ENCODE measurements at regions not wholly inside any gene's neighbourhood (a gene's known extent, or its start where the extent isn't known, plus 50 kb on each side); places are given as distances from the start of the nearest gene placed in this dataset.
"Not testable (repeated sequence)": the region's sequence is repeated elsewhere in the genome, so short reads cannot be mapped to it uniquely, and the experiment has no call there.

GRCh38 chr22:19643448-19644313 lies 70.6 kb upstream of the SEPTIN5 start:
- DNase-seq: no peak

GRCh38 chr22:19644314-19645223 lies 69.7 kb upstream of the SEPTIN5 start:
- no peak for DNase-seq

DNA sequence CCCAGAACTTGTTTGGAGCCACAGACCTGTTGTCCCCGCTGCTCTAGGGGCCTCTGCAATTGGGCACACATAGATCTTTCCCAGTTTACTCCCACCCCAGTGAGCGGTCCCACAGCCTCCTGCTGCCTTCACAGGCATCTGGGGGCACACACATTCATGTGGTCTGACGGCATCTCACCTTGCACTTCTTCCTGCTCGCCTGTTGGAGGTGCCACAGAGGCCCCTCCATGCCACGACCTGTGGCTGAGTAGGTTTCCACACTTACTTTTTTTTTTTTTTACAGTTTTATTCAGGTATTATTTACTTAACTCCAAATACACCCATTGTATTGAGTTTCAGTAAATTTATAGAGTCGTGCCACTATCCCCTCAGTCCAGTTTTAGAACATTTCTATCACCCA lies 68.9 kb upstream of the SEPTIN5 start:
- no peak for DNase-seq

DNA sequence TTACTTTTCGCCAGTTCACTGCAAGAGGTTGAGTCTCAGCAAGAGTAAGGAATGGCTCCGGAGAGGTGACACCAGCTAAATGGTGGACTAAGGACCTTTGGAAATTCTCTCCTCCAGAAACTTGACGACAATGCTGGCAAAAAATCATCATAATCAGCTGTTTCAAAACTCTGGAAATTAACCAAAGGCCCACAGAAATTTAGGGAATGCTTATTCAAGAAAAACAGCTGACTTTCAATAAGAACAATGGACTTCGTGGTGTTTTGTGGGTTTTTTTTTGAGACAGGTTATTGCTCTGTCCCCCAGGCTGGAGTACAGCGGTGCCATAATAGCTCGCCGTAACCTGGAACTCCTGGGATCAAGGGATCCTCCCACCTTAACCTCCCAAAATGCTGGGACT lies 68.4 kb upstream of the SEPTIN5 start:
- no peak for DNase-seq

DNA sequence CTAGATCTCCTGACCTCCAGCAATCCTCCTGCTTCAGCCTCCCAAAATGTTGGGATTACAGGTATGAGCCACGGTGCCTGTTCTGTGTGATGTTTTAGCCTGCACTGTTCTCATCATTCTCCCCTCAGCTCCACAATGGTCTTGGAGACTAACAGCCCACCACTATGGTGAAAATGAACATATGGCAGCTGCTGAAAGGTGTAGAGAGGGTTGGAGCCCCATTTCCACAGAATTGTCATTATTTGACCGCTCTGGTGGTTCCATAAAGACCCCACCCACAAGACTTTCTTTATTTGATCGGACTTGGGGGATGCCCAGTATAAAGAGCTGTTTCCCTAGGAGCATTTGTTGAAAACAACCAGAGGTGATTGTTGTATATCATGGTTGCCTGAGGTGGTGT lies 67.9 kb upstream of the SEPTIN5 start:
- DNase-seq: no peak

GRCh38 chr22:19648419-19648929 lies 65.8 kb upstream of the SEPTIN5 start:
- DNase-seq: no peak

DNA sequence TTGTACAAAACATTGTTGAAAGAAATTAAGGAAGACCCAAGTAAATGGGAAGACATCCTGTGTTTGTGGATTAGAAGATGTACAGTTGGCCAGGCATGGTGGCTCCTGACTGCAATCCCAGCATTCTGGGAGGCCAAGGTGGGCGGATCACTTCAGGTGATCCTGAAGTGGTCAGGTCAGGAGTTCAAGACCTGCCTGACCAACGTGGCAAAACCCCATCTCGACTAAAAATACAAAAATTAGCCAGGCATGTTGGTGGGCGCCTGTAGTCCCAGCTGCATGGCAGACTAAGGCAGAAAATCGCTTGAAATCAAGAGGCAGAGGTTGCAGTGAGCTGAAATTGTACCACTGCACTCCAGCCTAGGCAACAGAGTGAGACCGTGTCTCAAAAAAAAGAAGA lies 62.0 kb upstream of the SEPTIN5 start:
- DNase-seq: no peak

- DNase-seq: no peak
These were observed 59.8 kb upstream of the SEPTIN5 start for GRCh38 chr22:19654338-19654987.

DNA sequence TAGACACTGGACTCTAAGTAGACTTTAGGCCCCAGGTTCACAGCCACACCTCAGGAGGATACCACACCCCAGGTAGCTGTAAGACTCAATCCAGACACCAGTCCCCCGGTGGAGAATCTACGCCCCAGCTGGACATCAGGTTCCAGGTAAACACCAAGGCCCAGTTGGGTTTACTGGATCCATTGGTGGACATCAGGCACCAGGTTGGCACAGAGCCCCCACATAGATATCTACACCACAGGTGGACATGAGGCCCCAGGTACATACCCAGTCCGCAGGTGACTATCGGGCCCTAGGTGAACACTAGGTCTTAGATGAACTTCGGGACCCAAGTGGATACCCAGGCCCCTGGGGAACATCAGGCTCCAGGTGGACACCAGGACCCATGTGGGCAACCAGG lies 58.9 kb upstream of the SEPTIN5 start:
- no peak for DNase-seq

DNA sequence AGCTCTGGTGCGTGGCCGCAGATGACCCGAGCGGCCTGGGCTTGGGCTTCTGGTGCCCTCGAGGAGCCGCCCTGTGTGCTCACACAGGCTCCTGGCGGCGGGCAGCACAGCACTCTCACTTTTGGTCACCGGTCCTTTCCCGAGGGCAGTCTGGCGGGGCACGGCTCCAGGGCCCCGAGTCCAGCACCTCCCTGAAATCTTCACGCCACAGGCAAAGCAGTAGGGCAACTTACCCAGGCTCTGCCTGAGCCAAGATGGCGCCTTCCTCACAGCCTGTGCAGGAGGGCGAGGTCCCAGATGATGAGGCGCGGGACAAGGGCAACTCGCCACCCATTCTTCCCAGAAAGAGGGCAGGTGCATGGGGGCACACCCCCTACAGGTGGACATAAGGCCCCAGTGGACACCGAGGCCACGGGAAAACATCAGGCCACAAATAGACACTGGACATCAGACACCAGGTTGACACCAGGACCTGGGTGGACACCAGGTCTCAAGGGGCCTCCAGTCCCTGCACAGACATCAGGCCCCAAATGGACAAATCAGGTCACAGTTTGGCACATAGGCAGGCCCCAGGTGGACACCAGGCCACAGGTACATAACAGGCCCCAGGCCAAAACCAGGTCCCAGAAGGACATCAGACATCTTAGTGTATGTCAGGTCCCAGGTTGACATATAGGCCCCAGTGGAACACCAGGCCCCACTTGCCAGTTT lies 57.6 kb upstream of the SEPTIN5 start:
- no peak for DNase-seq

DNA sequence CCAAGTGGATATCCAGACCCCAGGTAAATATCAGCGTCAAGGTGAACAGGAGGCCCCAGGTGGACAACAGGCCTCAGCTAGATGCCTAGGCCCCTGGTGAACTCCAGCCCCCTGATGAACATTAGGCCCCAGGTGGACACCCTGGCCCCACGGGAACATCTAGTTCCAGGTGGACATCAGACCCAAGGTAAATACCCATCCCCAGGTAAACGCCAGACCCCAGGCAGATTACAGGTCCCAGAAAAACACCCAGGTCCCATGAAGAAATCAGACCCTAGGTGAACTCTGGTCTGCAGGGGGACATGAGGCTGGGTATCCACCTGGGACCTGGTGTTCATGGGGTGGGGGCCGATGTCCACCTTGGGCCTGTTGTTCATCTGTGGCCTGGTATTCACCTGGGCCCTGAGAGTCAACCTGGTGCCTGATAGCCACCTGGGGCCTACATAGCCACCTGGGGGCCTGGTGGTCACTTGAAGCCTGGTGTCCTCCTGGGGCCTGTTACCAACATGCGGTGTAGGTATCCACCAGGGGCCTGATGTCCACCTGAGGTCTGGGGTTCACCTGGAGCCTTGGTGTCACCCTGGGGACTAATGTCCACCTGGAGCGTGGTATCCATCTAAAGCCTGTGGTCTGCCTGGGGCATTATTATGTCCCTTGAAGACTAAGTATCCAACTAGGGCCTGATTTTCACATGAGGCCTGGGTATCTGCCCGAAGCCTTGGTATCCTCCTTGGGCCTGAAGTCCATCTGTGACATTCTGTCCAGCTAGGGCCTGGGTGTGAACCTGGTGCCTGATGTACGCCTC lies 56.8 kb upstream of the SEPTIN5 start:
- DNase-seq: no peak

- DNase-seq: no peak
These were observed 56.0 kb upstream of the SEPTIN5 start for GRCh38 chr22:19658057-19658966.

DNA sequence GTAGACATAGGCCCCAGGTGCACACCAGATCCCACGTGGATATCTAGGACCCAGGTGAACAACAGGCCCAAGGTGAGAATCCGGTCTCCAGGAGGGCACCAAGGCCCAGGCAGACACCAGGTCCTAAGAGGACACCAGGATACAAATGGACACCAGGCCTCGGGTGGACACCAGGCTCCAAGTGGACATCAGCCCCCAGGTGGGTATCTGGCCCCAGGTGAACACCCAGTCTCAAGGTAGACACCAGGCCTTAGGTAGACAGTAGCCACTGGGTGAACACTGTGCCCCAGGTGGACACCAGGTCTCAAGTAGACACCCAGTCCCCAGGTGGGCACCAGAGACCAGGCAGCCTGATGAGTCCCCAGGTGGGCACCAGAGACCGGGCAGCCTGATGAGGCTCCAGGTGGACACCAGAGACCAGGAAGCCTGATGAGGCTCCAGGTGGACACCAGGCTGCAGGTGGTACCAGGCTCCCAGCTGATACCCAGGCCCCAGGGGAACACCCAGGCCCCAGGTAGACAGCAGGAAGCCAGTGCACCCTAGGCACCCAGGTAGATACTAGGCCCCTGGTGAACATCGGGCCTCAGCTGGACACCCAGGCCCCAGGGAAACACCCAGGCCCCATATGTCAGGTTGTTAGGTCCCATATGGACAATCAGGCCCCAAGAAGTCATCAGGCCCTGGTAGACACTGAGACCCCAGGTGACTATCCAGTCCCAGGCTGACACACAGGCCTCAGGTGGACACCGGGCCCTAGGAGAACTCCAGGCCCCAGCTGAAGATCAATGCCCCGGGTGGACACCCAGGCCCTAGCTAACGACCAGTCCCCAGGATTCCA lies 55.1 kb upstream of the SEPTIN5 start:
- no peak for DNase-seq

DNA sequence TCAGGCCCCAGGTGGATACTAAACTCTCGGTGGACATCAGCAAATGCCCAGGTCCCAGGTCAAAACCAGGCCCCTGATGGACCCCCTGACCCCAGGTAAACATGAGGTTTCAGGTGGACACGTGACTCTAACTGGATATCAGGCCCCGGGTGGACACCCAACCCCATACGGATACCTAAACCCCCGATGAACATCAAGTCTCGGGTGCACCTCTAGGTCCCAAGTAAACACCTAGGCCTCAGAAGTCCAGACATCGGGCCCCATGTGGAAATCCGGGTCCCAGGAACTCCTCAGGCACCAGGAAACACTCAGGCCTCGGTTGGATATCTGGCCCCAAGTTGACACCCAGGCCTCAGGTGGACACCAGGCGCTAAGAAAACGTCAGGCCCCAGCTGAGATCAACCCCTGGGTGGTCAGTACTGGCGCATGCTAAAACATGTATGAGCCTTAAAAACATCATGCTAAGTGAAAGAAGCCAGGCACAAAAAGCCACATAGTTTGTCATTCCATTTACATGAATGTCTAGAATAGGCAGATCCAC lies 54.4 kb upstream of the SEPTIN5 start:
- no peak for DNase-seq

DNA sequence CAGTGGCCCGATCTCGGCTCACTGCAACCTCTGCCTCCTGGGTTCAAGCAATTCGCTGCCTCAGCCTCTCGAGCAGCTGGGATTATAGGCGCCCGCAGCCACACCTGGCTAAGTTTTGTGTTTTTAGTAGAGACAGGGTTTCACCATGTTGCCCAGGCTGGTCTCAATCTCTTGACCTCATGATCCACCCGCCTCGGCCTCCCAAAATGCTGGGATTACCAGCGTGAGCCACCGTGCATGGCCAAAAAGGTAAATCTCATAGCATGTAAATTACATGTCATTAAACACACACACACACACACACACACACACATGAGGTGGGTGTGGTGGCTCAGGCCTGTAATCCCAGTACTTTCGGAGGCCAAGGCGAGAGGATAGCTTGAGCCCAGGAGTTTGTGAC lies 53.7 kb upstream of the SEPTIN5 start:
- not testable (repeated sequence) for DNase-seq

DNA sequence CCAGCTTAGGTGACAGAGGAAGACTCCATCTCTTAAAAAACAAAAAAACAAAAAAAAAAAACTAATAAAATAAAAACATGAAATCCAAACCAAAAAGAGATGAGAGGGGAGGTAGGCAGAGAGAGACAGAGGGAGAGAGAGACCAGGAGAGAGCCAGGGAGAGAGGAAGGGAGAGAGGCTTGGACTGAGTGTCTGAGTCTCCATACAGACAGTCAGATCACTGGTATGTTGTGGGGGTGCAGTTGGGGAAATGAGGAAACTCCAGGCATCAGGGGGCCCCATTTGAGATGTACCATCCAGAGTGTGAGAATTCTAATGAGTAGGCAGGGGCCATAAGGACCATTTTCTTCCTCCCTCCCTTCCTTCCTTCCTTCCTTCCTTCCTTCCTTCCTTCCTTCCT lies 53.1 kb upstream of the SEPTIN5 start:
- DNase-seq: no peak

DNA sequence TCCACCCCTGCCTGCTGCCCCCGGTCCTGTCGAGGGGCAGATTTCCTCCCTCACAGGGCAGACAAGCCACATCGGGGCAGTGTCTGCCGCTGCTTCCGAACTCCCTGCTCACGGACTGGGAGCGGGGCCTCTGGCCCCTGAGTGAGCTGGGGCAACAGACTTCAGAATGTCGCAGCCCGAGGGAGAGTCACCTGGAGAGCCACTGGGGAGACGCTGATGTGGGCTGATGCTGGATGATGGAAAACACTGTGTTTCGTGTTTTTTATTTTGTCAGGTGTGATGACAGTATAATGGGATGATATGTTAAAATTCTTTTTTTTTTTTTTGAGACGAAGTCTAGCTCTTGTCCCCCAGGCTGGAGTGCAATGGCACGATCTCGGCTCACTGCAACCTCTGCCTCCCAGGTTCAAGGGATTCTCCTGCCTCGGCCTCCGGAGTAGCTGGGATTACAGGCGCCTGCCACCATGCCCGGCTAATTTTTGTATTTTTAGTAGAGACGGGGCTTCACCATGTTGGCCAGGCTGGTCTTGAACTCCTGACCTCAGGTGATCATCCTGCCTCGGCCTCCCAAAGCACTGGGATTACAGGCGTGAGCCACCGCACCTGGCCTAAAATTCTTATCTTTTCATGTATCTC lies 52.1 kb upstream of the SEPTIN5 start:
- DNase-seq: not testable (repeated sequence)

DNA sequence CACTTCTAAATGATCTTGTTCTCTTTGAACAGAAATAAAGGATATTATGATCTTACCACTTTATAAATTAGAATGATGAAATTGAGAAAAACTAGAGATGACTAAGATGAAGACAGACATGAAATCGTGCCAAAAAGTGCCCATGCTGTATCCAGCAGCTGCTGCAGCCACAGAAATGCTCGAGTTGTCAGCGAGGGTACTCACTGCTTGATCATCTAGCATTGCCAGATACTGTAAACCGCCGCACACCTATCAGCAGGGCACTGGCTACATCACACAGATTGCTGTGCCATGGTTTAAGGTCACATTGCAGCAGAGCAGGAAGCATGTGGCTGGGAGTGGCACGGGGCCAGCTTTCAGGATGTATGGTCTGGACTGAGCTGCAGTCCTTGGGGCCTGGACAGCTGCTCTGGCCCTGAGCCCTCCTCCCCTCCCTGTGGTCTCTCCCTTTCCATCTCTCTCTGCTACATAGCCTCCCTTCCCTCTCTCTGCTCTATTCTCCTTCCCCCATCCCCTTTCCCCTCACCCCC lies 51.0 kb upstream of the SEPTIN5 start:
- peak; percentile 68 for DNase-seq

Data from fibroblast of skin of right quadriceps (primary cell).